HFFc6 (cell line): ENCODE measurements at regions not wholly inside any gene's neighbourhood (a gene's known extent, or its start where the extent isn't known, plus 50 kb on each side); places are given as distances from the start of the nearest gene placed in this dataset.

ENCODE experiments used
- DNase-seq: peaks from one replicate; pipeline ENCODE4 v3.0.0-alpha.2; 2018
- H3K27ac Mint-ChIP-seq: 2 replicates; pipeline ENCODE4 v1.8.0; 2020; ENCODE audit warnings: mild to moderate bottlenecking, mixed read lengths
- H3K27me3 Mint-ChIP-seq: 2 replicates; pipeline ENCODE4 v1.8.0; 2021; ENCODE audit warnings: mild to moderate bottlenecking, moderate library complexity, mixed read lengths; ENCODE audit not compliant: insufficient read depth
- H3K36me3 Mint-ChIP-seq: 2 replicates; pipeline ENCODE4 v1.8.0; 2021; ENCODE audit warnings: low read depth, mixed read lengths
- H3K4me1 Mint-ChIP-seq: 2 replicates; pipeline ENCODE4 v1.8.0; 2020; ENCODE audit warnings: low read depth, mixed read lengths
- H3K4me3 Mint-ChIP-seq: 2 replicates; pipeline ENCODE4 v1.8.0; 2020; ENCODE audit warnings: mild to moderate bottlenecking, moderate library complexity, mixed read lengths
- H3K9me3 Mint-ChIP-seq: 2 replicates; pipeline ENCODE4 v1.8.0; 2020; ENCODE audit warnings: mild to moderate bottlenecking, mixed read lengths
- TF ChIP-seq, protein P1 (sequence below): fragments of 200-600 bp; sonication (generic); IDR thresholded peaks from 2 replicates; pipeline ENCODE4 v1.5.0; 2021; ENCODE audit warnings: antibody characterized with exemption, mild to moderate bottlenecking

DNA sequence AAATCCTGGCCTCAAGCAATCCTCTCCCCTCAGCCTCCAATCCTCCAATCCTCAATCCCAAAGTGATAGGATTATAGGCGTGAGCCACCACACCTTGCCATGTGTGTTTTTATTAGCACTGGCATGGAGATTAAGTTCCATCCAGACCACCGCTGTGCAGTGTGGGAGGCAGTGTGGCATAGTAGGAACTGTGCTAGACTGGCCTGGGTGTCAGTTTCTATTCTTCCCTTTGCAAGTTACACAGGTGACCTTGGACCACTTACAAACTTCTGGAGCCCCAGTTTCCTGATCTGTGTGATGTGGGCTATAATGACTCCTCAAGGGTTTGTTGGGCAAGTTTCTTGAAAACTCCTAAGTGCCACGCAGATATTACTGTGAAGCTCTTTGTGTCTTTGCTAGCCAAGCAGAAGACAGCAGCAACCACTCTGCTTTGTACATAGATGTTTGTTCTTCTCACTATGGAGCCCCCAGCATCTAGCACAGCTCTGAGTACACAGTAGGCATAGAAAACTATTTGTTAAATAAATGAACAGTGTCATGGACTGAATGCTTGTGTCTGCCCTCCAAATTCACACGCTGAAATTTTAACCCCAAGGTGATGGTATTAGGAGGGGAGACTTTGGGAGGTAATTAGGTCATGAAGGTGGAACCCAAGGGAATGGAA, 93.0 kb downstream of the LBH start:
- Mint-ChIP-seq H3K4me1 (peaks cover 9% of the 10 kb centered on the region), H3K4me3 (no peak overlapping the region), H3K27ac (no peak overlapping the region), H3K36me3 (no peaks in the 10 kb centered on the region), H3K9me3 (no peaks in the 10 kb centered on the region), H3K27me3 (peaks cover 14% of the 10 kb centered on the region)
- DNase-seq, result no peak
- TF ChIP-seq, protein P1, sequence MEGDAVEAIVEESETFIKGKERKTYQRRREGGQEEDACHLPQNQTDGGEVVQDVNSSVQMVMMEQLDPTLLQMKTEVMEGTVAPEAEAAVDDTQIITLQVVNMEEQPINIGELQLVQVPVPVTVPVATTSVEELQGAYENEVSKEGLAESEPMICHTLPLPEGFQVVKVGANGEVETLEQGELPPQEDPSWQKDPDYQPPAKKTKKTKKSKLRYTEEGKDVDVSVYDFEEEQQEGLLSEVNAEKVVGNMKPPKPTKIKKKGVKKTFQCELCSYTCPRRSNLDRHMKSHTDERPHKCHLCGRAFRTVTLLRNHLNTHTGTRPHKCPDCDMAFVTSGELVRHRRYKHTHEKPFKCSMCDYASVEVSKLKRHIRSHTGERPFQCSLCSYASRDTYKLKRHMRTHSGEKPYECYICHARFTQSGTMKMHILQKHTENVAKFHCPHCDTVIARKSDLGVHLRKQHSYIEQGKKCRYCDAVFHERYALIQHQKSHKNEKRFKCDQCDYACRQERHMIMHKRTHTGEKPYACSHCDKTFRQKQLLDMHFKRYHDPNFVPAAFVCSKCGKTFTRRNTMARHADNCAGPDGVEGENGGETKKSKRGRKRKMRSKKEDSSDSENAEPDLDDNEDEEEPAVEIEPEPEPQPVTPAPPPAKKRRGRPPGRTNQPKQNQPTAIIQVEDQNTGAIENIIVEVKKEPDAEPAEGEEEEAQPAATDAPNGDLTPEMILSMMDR, result no peak

DNA sequence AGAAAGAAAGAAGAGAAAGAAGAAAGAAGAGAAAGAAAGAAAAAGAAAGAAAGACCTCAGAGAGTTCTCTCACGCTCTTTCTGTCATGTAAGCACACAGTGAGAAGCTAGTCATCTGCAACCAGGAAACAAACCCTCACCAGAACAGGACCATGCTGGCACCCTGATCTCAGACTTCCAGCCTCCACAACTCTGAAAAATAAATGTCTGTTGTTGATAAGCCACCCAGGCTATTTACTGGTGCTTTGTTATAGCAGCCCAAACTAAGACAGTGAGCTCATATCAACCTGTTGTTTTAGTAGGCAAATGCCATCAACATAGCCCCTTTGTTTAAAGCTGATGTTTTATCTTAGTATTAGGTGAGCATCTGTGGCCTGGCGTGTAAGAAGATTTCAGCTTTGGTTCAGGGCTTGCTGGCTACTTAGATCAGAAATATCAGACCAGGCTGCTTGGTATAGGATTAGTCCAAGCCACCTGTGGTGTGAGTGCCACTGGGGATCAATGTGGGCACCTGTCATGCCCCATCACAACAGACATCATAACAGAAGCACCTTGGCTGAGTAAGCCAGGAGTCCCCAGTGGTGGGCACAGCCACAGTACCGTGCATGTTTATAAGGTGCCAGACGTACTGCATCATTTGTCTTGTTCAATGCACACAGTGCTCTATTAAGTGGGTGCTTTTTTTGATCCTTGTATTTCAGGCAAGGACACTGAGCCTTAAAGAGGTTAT, 94.4 kb downstream of the LBH start:
- no peaks in the 10 kb centered on the region for H3K9me3 Mint-ChIP-seq
- peaks cover 9% of the 10 kb centered on the region for H3K4me1 Mint-ChIP-seq
- DNase-seq, result no peak
- H3K27ac Mint-ChIP-seq, result no peak overlapping the region
- H3K36me3 Mint-ChIP-seq, result no peaks in the 10 kb centered on the region
- TF ChIP-seq, protein P1, result no peak
- H3K4me3 Mint-ChIP-seq, result no peak overlapping the region
- peaks cover 13% of the 10 kb centered on the region for H3K27me3 Mint-ChIP-seq

DNA sequence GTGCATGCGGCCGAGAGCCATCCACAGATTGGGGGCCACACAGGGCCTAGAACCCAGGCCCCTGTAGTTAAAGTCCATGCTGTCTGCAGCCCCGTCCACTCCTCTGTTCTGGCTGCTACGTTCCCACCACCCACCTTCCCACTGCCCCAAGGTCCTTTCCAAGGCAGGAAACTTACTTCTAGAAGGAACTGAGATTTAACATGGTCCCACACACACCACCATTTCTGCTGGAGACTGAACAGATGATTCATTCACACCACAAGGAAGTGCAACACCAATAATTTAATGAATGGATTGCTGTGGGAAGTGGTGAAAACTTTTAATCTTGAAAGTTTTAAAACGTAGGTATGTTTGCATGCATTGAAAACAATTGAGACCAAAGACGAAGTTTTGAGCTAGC, 95.2 kb downstream of the LBH start:
- Mint-ChIP-seq H3K36me3 (no peaks in the 10 kb centered on the region), H3K27ac (no peak overlapping the region), H3K4me3 (no peak overlapping the region), H3K27me3 (peaks cover 9% of the 10 kb centered on the region), H3K9me3 (no peaks in the 10 kb centered on the region), H3K4me1 (peaks cover 4% of the 10 kb centered on the region)
- TF ChIP-seq, protein P1, result no peak
- DNase-seq, result no peak

DNA sequence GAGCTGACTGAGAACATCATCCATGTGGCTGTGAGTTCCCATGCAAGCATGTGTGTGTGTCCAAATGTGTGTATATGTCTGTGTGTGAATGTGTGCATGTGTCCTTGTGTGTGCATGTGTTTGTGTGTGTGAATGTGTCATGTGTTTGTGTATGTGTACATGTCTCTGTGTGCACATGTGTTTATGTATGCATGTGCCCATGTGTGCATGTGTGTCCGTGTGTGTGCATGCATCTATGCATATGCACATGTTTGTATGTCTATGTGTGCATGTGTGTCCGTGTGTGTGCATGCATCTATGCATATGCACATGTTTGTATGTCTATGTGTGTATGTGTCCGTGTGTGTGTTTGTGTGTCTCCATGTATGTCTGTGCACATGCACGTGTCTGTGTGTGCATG, 99.7 kb downstream of the LBH start:
- TF ChIP-seq, protein P1, result no peak
- no peak overlapping the region for H3K4me3 Mint-ChIP-seq
- H3K27me3 Mint-ChIP-seq, result peaks cover 2% of the 10 kb centered on the region
- H3K4me1 Mint-ChIP-seq, result peaks cover 20% of the 10 kb centered on the region
- no peaks in the 10 kb centered on the region for H3K9me3 Mint-ChIP-seq
- DNase-seq, result no peak
- no peak overlapping the region for H3K27ac Mint-ChIP-seq
- H3K36me3 Mint-ChIP-seq, result no peaks in the 10 kb centered on the region

DNA sequence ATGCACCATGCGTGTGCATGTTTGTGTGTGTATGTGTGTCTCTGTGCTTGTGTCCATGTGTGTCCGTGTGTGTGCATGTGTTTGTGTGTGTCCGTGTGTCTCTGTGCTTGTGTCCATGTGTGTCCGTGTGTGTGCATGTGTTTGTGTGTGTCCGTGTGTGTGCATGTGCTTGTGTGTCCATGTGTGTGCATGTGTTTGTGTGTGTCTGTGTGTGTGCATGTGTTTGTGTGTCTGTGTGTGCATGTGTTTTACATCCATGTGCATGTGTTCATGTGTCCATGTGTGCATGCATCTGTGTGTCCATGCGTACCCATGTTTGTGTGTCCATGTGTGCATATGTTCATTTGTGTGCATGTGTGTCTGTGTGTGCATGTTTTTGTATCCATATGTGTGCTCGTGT, 100.5 kb downstream of the LBH start:
- peaks cover 22% of the 10 kb centered on the region for H3K4me1 Mint-ChIP-seq

More for the DNA sequence above, 100.5 kb downstream of the LBH start:
- H3K9me3 Mint-ChIP-seq, result no peaks in the 10 kb centered on the region
- peaks cover 2% of the 10 kb centered on the region for H3K27me3 Mint-ChIP-seq
- TF ChIP-seq, protein P1, result no peak
- H3K27ac Mint-ChIP-seq, result no peak overlapping the region
- no peak overlapping the region for H3K4me3 Mint-ChIP-seq
- no peak for DNase-seq
- H3K36me3 Mint-ChIP-seq, result no peaks in the 10 kb centered on the region
